ENCODE measurements at regions not wholly inside any gene's neighbourhood (a gene's known extent, or its start where the extent isn't known, plus 50 kb on each side); places are given as distances from the start of the nearest gene placed in this dataset.

DNA sequence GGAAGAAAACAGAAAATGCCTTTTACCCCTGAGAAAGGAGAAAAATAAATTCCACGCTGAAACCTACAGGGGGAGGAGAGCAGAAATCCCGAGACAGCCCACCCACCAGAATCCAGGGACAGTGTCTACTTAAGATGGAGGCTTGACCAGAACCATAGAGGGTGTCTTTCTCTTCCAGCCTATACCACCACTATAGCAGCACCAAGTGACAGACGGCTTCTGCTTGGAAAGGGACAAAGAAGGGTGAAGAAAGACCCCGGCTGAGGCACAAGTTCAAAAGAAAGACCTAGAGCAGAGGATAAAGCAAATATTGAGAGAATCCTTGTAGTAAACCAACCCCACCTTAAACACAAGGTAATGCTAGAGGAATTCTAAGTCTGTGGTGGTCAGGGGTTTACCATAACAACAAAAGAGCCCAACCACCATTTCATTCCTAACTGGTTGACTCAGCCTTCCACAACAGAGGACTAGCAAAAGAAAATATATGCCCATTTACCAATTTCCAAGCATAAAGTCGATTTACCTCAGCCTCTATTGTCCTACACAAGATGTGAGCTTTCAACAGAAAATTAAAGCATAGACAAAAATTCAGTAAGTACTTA lies 105.3 kb upstream of the FOXG1 start:
- DNase-seq, result no peak

GRCh38 chr14:28666961-28667360 lies 99.6 kb upstream of the FOXG1 start:
- no peak for DNase-seq

- DNase-seq, result no peak
Measured at GRCh38 chr14:28671425-28671824, 95.2 kb upstream of the FOXG1 start.

GRCh38 chr14:28673056-28673455 lies 93.5 kb upstream of the FOXG1 start:
- DNase-seq, result no peak

DNA sequence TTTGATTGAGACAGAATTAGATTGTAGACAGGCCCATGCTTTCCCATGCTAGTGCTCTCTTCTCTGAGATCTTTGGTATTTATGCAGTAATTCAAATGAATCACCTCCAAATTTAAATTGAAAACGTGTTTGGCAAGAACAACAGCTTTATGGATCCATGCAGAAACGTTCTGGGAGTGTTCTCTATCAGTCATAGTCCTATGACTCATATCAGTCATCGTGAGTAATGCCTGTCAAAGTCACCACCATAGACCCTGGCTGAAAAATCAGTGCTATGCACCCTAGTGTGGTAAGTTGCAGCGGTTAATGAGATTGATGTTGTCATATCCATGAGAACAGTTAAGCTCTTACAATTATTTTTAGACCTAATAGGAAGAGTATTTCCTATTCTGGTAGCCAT lies 90.1 kb upstream of the FOXG1 start:
- DNase-seq, result no peak

- no peak for DNase-seq
Measured at GRCh38 chr14:28677381-28677780, 89.2 kb upstream of the FOXG1 start.

DNA sequence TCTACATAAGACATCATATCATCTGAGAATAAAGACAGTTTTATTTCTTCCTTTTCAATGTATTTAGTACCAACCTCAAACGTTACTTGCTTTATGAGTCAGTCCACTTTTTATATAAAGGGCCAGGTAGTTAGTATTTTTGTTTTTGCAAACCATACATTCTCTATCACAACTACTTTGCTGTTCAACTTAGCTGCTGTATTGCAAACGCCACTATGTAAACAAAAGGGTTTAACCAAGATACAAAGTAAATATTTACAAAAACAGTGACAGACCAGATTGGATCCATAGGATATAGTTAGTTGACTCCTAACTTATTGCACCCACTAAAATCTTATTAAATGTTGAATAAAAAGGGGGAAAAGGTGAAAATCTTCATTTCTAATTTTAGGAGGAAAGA lies 87.7 kb upstream of the FOXG1 start:
- DNase-seq, result no peak

DNA sequence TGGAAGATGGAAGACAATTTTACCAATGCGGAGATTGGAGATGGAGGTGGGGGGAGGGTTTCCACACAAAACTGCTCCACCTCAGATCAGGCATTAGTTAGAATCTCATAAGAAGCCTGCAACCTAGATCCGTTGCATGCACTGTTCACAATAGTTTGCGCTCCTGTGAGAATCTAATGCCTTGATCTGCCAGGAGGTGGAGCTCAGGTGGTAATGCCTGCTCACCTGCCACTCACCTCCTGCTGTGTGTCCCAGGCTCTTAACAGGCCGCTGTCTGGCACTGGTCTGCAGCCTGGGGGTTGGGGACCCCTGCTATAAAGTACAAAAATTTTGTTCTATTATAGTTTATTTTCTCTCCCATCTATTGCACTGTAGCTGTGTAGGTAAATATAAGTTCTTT lies 84.9 kb upstream of the FOXG1 start:
- no peak for DNase-seq

- no peak for DNase-seq
Measured at GRCh38 chr14:28690029-28690692, 76.4 kb upstream of the FOXG1 start.

- DNase-seq, result no peak
Measured at GRCh38 chr14:28695109-28695508, 71.5 kb upstream of the FOXG1 start.

DNA sequence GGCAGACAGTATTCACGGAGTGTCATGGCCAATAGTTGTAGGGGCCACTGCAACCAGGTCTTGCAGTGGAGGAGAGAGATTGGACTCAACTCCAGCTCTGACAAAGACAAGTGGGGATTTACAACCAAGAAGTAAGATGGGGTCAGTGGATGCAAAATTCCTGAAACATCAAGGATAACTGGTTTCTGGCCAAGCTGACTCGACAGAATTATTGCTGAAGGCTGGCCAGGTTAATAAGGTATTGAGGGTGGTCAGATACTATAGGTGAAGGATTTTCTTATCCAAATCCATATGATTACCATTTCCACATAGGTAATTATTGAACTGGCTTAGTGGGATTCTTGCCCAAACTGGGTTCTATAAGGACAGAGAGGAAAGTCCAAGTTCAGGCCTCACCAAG lies 64.9 kb upstream of the FOXG1 start:
- DNase-seq, result no peak

- no peak for DNase-seq
Measured at GRCh38 chr14:28703482-28703881, 63.1 kb upstream of the FOXG1 start.

DNA sequence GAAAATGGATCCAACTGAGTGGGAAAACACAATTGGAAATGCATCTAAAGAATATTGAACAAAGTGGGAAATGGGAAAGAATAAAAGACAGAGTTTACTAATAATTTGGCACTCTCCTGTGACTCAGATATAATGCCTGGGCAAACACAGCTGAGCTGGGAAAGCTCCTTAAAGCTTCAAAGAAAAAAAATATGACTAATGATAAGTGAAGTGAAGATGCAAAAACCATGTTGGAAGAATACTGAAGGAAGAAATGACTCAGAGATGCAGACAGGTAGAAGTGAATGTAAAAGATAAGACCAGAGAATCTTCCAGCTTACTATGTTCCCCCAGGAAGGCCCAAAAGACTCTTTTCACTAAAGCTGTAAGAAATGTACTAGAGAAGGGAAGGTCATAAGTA lies 62.4 kb upstream of the FOXG1 start:
- DNase-seq, result no peak

DNA sequence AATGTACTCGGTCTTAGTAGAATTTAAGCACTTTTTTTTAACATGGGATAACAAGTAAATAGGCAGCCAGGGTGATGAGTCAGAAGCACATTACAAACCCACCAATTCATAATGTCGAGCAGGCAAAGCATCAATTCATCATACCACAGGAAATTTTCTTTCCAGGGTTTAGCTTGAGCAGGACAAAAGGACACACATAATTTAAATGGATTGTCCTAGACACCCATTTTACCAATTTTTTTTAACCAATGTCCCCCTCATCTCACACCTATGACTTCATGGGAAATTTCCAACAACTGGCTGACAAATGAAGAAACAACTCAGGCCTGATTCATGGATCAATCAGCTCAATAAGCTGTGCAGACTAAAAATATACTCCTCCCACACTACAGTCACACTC lies 58.8 kb upstream of the FOXG1 start:
- DNase-seq, result no peak

- DNase-seq, result no peak
Measured at GRCh38 chr14:28709571-28710305, 56.8 kb upstream of the FOXG1 start.
